Stimulated activated naive CD8-positive, alpha-beta T cell treated with anti-CD3 and anti-CD28 coated beads, Interleukin-15, Interleukin-2, amounts not matched to agents 100 U/mL and 50 U/mL, for 24 hours (primary cell): ENCODE measurements at regions not wholly inside any gene's neighbourhood (a gene's known extent, or its start where the extent isn't known, plus 50 kb on each side); places are given as distances from the start of the nearest gene placed in this dataset.

ENCODE experiments used
- ATAC-seq: fragments of 150-1000 bp; cut with Tn5 transposase; one replicate; pipeline ENCODE4 v1.10.0; 2021
- DNase-seq: peaks from one replicate; pipeline ENCODE4 v3.0.0; 2021

DNA sequence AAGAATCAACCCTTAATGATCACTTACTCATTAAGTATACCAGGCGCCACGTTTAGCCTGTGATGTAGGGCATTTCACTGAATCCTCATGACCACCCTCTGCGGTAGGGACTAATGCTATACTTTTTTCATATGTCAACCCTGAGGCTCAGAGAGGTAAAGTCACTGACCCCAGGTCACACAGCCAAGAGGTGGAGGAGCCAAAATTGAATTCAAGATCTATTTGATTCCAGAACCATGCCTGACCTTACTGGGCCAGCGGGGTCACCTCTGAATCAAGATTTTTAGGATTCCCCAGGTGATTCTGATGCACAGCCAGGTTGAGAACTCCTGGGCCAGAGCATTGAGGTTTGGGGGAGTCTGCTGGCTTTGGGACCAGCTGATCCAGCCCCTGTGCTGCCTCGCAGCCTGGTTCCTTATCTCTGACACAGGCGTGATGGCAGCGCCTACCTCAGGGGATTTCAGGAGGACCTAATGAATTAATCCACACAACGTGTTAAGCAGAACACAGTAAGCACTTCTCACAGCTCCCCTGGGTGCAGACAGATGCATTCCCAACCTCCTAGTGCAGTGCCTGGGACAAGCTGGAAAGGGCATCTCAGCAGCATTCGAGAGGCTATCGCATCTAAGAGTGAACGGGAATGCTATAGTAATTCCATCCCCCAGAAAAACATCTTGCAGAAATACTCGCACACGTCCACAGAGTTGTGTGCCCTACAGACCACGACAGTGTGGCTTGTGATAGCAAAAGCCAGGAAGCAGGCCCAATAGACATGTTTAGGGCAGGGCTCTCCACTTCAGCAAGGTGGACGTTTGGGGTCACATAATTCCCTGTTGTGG is 101.4 kb upstream of the PTPN1 start:
- no peak for ATAC-seq

DNA sequence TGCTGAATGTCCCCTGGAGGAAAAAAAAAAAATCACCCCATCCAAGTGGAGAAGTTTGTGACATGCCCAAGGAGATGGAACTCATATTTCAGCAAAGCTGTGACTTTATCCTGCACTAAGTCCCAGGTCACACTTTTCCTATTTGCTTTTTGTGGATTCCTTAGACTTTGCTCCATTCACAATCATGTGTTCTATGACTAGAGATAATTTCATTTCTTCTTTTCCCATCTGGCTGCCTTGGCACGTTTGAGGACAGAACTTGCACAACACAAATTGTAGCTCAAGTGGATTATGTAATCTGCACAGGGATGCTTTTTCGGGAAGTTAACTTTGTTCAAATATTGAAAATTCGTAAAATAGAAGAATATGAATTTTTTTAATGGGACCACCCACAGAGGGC is 100.7 kb upstream of the PTPN1 start:
- no peak for ATAC-seq
- DNase-seq, result no peak

More for the DNA sequence above, 101.4 kb upstream of the PTPN1 start:
- DNase-seq, result no peak

DNA sequence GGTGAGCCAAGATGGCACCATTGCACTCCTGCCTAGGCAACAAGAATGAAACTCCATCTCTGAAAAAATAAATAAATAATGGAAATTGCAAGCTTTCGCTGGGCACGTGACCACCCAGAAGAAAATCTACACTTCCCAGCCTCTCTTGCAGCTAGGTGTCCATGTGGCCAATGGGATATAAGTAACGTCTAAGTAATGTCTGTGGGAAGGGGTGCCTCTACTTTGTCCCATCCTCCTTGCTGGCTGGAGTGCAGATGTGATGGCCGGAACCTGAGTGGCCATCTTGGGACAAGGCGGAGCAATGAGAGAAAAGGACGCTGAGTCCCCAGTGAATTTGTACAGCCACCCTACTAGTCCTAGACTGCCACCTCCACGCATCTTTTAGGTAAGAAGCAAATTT is 99.8 kb upstream of the PTPN1 start:
- DNase-seq (no peak), ATAC-seq (no peak)

DNA sequence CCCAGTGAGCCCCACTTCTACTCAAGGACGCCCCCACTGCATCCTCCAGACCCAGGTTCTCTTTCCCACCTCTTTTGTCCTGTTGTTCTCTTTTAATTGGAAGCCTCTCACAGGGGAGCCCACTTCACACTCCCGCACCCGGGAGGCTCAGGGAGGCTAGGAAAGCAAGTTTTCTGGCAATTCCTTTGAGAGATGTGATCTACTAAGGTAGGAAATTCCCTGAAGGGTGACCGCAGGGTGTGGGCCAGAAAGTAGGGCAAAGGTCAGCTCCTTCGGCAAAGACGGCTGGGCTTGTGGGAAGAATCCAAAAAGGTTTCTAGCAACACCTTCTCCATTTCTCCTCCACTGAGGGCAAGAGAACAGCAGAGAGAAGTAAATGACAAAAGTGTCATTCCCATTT is 98.1 kb upstream of the PTPN1 start:
- DNase-seq, result no peak
- no peak for ATAC-seq

DNA sequence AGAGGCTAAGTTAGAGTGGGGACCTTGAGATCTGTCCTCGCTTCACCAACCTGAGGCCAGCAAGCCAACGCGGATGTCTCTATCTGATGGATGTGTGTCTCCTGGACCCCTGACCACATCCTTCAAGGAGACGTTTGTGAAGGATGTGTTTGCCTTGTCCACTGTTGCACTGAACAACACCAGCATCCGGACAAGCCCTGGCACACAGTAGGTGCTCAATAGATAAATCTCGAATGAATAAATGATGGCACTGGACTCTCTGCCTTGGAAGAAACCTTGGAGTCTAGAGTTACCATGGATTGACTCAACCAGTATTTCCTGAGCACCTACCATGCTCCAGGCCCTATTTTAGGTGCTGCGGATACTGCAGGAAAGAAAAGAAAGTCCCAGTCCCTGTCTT is 97.7 kb upstream of the PTPN1 start:
- DNase-seq (no peak), ATAC-seq (no peak)

DNA sequence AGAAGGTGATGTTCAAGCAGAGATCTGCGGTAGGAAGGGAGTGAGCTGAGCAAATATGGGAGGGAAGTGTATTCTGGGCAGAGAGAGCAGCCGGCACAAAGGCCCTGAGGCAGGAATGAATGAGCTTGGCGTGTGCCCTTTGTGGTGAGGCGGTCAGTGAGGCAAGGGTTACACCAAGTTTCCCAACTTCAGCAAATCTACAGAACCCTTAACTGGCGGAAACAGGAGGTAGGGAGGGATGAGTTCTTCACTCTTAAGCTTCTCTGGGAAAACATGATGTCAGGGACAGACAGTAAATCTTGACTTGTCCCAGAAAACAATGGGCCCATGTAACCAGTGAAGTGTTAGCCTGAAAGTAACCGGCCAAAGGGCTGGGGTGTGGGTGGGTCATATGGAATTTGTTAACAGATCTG is 97.1 kb upstream of the PTPN1 start:
- DNase-seq, result no peak
- no peak for ATAC-seq

DNA sequence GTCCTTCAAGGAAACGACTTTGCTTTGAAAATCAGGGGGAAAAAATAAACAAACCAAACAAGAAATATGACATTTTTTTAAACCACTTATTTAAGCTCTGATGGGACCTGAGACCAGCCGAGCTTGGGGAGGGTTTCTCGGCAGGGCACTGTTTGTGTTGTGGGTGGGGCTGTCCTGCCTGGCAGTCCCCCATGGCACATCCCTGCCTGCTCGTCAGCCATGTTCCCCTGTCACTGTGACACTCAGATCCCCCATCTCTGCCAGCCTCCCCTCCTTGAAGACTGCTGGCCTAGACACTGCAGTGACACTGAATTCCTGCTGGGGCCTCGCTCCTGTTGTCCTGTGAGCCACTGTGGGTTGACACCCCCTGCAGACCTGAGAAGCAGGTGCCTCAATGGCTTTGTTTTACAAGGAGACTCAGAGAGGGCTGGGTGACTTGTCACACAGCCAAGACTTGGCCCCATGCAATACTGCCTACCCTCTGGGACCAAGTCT is 95.1 kb upstream of the PTPN1 start:
- ATAC-seq (no peak), DNase-seq (no peak)

DNA sequence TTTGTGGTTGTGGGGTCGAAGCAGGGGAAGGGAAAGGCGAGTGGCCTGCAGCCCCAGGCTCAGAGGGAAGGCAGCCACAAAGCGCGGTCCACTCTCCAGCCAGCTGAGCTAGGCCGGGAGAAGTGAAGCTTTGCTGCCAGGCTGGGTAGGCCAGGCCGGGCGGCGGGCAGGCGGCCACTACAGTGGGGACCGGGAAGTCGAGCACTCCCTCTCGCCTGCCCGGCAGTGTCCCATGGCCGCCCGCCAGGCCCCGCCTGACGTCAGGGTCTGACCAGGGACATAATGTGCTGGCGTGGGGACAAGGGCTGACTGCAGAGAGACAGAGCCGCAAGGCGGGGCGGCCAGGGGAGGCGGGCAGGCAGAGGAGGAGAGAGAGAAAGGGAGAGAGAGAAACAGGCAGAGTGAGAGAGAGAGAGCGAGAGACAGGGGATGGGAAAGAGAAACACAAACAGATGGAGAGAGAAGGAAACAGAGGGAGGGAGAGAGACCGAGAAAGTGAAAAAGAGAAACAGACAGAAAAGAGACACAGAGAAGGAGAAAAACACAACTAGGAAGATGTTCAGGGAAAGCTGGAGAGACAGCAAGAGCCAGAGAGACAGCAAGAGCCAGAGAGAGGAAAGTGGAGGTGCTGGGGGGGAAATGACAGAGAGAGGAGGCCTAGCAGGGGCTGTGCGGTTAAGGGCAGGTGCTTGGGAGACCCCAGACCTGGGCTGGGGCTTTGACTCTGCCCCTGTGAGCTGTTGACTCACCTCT is 94.5 kb upstream of the PTPN1 start:
- ATAC-seq (no peak), DNase-seq (no peak)

DNA sequence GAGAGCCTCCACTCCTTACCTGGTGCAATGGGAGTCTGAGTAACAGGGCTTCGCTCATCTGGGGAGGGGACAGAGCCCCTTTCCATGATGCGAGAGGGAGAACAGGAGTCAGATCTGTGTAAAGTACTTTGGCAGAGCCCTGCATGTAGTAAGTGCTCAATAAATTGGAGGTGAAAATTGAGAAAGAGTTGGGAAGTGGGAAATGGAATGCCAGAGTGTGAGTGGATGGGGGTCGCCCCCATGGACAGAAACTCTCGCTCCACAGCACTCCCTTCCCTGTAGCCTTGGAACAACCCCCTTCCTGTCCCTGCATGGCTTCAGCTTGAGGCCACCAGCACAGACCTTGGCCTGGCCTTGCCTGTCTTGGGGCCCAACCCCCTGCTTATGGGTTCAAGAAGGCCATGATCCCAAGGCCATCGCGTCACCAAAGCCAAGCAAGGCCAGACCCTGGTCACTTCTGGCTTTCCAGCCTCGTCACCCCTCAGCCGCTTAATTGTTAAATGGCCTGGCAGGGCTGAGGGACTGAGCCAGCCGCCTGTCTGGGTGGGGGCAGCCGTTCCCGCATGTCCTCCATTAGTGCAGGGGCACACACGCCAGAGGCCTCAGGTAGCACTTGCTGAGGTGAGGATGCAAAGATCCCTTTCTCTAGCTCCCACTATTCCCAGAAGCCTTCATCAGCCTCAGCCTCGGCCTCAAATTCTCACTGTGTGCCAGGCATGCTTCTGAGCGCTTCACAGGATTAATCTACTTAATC is 93.7 kb upstream of the PTPN1 start:
- DNase-seq, result no peak
- ATAC-seq, result no peak

DNA sequence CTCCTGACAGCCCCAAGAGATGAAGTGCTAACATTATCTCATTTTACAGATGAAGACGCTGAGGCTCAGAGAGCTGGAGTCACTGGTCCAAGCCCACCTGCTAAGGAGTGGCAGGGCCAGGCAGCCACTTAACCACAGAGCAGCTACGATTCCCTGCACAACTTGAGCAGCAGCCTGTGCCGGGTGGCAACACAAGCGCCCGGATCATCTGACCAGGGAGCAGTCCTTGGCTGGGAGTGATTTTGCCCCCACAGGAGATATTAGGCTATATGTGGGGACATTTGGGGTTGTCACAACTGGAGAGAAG is 93.2 kb upstream of the PTPN1 start:
- DNase-seq, result no peak
- no peak for ATAC-seq

DNA sequence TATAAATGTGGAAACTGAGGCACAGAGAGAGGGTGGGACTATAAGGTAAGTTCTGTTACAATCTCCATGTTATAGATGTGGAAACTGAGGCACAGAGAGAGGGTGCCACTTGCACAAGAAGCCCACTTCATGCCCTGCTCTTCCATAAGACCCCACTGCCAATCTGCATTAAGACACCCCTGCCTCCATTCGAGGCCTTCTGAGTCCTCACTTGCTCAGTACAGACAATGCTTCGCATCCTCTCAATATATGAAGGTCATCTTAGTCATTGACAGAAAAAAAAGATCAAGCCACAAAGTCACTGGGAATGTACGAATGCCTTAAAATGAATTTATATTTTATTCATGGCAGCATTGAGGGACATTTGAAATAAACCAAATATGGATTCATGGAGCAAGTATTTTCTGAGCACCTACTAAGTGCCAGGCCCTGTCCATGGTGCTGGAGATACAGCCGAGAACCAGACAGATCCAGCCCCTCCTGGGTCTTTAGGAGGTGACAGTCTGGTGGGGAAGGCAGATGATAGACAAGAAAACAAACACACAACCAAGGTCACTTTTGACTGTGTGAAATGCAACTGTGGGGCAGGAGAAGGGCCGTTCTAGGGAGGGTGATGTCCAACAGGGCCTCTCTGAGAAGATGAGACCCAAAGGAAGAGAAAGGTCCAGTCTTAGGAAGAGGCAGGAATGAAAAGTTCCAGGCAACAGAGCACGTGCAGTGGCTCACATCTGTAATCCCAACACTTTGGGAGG is 92.5 kb upstream of the PTPN1 start:
- no peak for DNase-seq
- peak; percentile 56 for ATAC-seq

DNA sequence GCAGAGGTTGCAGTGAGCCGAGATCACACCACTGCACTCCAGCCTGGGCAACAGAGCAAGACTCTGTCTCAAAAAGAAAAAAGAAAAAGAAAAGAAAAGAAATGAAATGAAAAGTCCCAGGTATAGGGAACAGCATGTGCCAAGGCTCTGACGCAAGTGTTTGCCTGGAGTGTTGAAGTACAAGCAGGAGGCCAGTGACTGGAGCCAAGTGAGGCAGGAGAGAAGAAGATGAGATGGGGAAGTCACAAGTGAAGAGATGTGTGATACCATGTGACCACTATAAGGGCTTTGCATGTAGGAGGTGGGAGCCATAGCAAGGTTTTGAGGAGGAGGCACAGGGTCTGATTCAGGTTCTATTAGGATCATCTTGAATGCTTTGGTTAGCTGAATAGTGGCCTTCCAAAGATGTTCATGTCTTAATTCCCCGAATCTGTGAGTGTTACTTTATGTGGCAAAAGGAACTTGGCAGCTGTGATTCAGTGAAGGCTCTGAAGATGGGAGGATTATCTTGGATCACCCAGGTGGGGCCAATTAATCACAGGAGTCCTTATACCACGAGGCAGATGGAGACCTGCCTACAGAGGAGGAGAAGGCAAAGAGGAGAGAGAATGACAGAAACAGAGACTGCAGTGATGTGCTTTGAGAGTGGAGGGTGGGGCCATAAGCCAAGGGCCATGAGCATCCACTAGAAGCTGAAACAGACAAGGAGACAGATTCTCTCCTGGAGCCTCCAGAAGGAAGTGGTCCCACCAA is 91.1 kb upstream of the PTPN1 start:
- no peak for ATAC-seq
- DNase-seq, result no peak

DNA sequence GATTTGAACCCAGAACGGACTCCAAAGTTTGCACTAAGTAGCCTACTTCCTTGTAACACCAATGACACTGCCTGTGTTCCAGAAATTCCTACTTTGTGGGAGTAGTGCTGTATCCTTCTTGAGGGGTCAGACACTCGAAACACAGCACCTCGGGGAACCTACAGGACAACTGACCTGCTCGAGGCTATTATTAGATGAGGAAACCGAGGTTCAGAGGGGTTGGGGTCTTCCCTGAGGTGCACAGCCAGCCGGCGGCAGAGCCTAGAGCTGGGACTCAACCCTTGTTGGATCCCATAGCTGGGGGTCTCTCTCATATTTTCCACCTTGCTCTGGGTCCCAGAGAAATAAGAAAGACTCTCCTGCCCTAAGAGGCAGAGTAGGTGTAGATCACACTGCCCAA is 89.8 kb upstream of the PTPN1 start:
- DNase-seq (no peak), ATAC-seq (no peak)

DNA sequence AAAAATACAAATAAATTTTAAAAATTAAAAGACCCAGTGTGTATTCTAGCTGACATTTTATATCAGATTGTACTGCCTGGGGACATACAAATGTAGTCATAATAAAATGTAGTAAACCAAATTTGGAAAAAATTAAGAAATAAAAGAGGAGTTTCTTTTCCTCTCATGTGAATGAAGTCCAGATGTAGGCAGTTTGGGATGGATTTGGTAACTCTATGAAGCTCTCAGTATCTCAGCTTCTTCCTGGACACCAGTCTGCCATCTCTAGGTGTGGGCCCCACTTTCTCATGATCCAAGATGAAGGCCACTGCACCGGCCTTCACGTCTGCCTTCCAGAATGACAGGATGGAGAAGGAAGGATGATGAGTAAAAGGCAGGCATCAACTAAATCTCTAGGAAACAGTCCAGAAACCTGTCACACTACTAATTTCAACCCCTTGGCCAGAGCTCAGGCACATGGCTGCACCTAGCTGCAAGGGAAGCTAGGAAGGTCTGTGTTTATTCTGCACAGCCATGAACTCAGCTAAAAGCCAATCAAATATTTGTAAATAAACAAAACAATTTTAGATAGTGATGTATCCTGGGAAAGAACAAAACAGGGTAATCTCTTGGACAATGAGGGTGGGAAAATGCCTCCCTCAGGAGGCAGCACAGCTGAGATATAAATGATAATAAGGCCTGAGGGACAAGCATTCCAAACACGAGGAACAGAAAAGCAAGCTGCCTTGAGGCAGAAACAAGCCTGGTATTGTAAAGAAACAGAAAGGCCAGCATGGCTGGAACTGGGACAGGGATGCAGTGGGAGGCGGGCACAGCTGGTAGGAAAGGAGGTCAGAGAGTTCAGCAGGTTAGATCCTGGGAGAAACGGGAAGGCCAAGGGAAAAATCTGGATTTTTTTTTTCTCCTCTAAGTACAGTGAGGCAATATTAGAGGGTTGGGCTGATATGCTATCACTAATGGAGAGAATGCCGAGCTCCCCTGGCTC is 88.5 kb upstream of the PTPN1 start:
- no peak for DNase-seq
- ATAC-seq, result no peak

DNA sequence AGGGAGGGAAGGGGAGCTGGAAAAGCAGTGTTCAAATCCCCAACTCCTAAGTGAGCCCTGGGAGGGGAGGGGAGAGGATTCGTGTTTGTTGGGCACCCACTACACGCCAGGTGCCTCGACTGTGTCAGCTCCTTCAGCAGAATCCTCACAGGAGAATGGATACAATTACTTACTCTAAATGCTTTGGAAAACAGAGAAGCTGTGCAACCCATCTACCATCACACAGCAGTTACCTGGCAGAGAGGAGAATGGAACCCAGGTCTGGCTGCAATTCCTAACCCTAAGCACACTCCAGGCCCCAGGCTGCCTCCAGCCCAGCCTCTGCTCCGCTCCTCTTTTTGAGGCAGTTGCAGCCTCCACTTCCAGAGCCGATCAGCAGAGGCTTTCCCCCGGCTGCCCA is 86.4 kb upstream of the PTPN1 start:
- ATAC-seq (no peak), DNase-seq (no peak)

DNA sequence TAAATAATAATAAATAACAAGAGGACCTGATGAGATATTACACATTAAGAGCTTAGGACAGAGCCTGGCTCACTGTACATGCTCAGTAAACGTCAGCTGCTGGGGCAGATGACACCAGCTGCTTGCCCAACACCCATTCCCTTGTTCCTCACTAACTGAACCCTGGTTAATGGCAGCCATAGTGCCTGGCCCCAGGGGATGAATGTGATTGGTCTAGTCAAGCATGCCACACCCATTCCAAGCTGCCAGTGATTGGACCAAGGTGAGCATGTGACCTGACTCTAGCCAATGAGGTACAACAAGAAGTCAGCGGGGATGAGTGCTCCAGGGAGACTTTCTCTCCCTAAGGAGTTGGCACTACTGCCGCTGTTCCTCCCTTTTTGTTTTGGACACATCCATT is 85.1 kb upstream of the PTPN1 start:
- DNase-seq (no peak), ATAC-seq (peak; percentile 32)

DNA sequence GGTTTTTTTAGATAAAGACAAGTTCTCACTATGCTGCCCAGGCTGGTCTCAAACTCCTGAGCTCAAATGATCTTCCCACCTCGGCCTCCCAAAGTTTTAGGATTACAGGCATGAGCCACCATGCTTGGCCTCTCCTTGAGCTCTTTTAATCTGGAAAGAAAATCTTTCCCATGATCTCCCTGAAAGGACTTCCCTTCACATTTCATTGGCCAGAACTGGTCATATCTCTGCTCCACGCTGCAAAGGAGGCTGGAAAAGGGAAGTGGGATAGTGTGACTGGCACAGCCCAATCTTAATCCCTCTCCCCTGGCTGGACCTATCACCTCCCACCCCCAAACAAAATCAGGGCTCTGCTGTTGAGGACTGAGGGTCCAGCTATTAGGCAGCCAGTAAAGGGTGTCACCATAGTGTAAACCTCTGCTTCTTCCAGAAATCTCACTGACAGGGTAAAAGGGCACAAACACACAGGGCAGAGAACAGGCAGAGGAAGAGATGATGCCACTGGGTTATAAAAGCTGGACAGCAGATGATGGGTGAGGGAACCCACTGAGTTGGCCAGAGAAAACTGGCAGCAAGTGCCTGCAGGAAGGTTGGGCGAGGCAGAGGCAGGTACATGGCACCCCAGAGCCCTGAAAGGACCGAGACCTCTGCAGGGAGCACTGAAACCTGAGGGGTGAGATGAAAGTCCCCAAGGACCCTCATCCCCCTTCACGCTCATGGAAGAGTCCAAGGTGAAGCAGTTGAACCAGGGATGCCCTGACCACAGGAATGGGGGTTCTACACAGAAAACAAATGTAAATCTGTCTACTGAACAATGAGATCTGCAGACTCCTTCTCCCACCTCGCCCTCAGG is 83.1 kb upstream of the PTPN1 start:
- no peak for DNase-seq
- ATAC-seq, result no peak

DNA sequence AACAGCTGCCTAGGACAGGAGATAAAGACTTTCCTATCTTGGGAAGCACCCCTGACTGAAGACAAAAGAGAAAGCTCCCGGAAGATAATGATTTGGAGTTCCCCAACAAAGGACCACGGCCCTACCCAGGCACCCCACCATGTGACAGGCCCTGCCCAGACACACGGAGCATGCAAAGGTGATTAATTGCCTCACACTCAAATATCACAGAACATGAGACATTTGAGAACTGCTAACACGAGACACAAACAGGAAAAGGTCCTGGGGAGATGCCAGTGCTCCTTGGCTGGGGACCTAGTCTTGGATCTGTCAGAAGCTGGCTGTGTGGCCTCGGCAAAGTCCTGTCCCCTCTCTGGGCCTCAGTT is 82.5 kb upstream of the PTPN1 start:
- ATAC-seq (no peak), DNase-seq (no peak)

DNA sequence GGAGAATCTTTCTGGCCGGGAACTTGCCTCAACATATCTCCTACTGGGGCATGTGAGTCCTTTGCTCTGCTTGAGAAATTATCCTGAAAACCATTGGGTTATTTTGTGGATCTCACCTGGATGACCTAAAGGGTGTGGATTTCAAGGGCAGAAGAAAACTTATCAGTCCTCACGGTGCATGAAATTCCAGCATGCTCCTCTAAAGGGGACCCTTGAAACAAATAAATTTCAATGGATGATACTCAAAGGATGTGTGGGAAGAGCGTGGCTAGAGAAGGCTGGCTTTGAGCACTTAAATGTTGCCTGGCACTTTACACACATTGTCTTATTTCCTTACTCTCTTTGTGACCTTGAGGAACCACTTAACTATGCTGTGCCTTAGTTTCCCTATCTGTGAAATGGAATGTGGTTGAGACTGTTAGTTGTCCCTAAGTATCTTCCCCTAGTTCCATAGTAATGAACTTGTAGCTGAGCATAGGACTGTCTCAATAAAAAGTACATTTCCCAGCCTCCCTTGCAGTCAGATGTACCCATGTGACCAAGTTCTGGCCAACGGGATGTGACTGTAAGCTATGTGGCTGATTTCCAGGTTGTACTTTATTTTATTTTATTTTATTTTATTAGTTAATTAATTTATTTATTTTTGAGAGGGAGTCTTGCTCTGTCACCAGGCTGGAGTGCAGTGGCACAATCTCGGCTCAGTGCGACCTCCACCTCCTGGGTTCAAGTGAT is 81.9 kb upstream of the PTPN1 start:
- DNase-seq (no peak), ATAC-seq (no peak)
